Adrenal gland (tissue), 9 donors: ENCODE measurements at regions not wholly inside any gene's neighbourhood (a gene's known extent, or its start where the extent isn't known, plus 50 kb on each side); places are given as distances from the start of the nearest gene placed in this dataset.

Experiments
- DNase-seq, 7 donors: peaks; one replicate each; pipeline ENCODE4 v3.0.0-alpha.2; 2019 to 2020
- H3K27ac ChIP-seq, 5 donors: fragments of 200-600 bp; sonication (generic) in 4 of 5; 1 replicate in 3 of 5; 2 replicates in 2 of 5; pipeline versions ENCODE4 v1.5.1 to v1.8.0; 2016 to 2020; ENCODE audit warnings: mild to moderate bottlenecking in 1 of 5
- H3K27me3 ChIP-seq: fragments of 200-600 bp; 2 replicates; pipeline ENCODE4 v1.8.0; 2021
- H3K36me3 ChIP-seq, 2 donors: fragments of 200-600 bp; replicated peaks in 1 of 2; 1 replicate in 1 of 2; 2 replicates in 1 of 2; pipeline versions ENCODE4 v1.5.1 to v1.8.0; 2018 to 2022
- H3K4me1 ChIP-seq, 2 donors: fragments of 200-600 bp; replicated peaks in 1 of 2; 1 replicate in 1 of 2; 2 replicates in 1 of 2; pipeline versions ENCODE4 v1.5.1 to v1.8.0; 2018 to 2021
- H3K4me3 ChIP-seq, 4 donors: fragments of 200-600 bp; sonication (generic) in 3 of 4; one replicate each; pipeline ENCODE4 v1.5.1; 2016 to 2018
- H3K9me3 ChIP-seq, 3 donors: fragments of 200-600 bp; sonication (generic) in 1 of 3; replicated peaks in 1 of 3; 1 replicate in 2 of 3; 2 replicates in 1 of 3; pipeline versions ENCODE4 v1.5.1 to v1.8.0; 2016 to 2021
- CTCF ChIP-seq, 6 experiments: fragments of 450-650 bp in 4 of 6; fragments of 200-600 bp in 2 of 6; sonication (generic) in 1 of 6; IDR thresholded peaks; 1 replicate in 5 of 6; 2 replicates in 1 of 6; pipeline versions ENCODE4 v1.5.1 to v1.8.0; 2016 to 2021; ENCODE audit warnings: antibody characterized with exemption in 6 of 6, mild to moderate bottlenecking in 2 of 6, moderate library complexity in 1 of 6
- POLR2A ChIP-seq, 2 donors: fragments of 450-650 bp; IDR thresholded peaks; one replicate each; pipeline ENCODE4 v1.6.1; 2017; ENCODE audit warnings: antibody characterized with exemption in 2 of 2, mild to moderate bottlenecking in 2 of 2, moderate library complexity in 1 of 2
- WGBS, 4 donors: extraction: QIAGEN DNeasy Blood & Tissue Kit in 2 of 4; methylation state at CpG; one replicate each; pipeline versions ENCODE4 v1.1.5 to v1.1.7; 2013 to 2017; 5-methylcytosine and 5-hydroxymethylcytosine counted together
- intact Hi-C, 2 donors: fragments of 100-400 bp; cut with DNase I; formaldehyde crosslinking; loops; one replicate each; pipeline versions ENCODE4 v1.14.1 to v1.15.0; 2022 to 2023
- donor health status: healthy with polysubstance abuse.
- donor health status: Bipolar disorder and iron deficiency.
- donor health status: DM: yes; HTN: yes; CAD: no.
- donor health status: DM: no; HTN: no; CAD: no.
- donor health status: DM: no; HTN: no; CAD: no.

DNA sequence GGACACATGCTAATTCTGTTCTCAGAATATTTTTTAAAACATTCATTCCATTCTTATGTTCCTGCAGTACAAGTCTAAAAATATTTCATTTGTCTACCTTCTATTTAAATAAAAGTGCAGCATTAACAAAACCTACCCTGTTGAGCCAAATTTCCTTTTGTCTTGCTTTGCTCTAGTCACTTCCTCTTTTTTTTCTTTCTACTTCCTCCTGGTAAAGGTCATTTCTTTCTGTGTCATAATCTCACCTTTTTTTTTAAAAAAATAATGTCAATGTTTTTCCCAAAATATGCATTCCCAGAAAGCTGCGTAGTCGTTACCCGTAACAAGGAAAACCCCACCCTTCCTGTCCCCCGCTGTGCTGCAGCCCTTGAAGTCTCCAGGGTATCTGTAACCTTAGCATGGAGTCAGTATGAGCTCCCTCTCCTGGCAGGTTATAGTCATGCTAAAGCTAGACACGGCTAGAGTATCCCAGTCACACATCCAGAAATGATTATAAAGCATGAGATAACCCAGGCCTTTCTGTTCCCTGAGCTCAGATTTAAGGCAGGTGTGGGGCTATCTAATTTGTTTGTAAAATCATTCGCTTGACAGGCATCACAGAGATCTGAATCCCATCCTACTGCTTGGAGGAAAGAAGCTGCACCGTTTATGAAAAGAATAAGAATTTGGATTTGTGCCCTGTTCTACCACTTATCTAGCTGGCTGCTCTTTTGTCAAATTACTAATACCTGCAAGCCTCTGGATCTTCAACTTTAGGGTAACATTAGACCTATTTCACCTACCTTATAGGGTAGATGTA is 51.1 kb upstream of the EED start:
- DNase-seq = peak; percentile 64 to 88 (median 79)
- Histone ChIP-seq H3K4me1 (peaks cover 0 to 18% of the 10 kb centered on the region in 2 donors), H3K9me3 (no peaks in the 10 kb centered on the region), H3K4me3 (peak overlapping the region in 1 of 4 donors; percentile 27), H3K27me3 (no peaks in the 10 kb centered on the region), H3K36me3 (no peaks in the 10 kb centered on the region), H3K27ac (peak overlapping the region in 2 of 5 donors; percentile 54 to 77)
- 12 to 19% (median 16%) methylated on average over 7 of the region's 7 CpGs for WGBS, 4 donors
- TF ChIP-seq CTCF (IDR thresholded peaks at IDR 0.05) (peak; percentile 55 to 87 (median 76)), POLR2A (IDR thresholded peaks at IDR 0.05) (no peak)
- intact Hi-C loops = loop anchor here in 1 of 2 donors (10.0 kb wide), 2 partner anchors 149 to 249 kb away; no protein-coding TSS in a partner anchor

DNA sequence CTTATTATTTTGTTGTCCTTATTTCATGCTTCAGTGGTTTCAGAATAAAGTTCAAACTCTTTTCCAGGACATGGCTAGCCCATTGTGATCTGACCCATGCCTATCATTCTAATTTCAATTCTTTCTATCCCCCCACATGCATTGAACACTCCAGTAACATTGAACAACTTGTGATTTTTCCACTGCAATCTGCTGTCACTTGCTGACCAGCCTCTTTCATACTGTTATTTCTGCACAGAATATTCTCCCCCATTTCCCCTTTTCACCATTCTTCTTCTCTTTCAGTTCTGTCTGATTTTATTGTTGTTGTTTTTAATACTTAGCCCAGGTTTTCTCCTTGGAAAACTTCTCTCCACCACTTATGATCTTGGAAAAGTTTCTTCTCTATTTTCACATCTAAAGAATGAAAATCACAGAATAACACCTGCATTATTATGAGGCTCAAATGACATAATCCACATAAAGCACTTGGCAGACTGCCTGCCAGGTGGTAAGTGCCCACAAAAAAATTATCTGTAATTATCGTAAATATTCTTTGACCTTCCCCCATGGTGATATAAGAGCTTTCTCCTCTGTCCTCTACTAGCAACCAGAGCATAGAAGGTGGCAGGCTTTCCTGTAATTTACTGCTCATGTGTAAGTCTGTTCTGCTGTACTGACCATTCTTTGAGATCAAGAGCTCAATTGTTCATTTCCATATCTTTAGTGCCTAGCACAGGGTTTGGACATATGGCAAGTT is 51.9 kb upstream of the EED start:
- Histone ChIP-seq H3K4me1 (peaks cover 0 to 18% of the 10 kb centered on the region in 2 donors), H3K36me3 (no peaks in the 10 kb centered on the region), H3K27me3 (no peaks in the 10 kb centered on the region), H3K4me3 (peak overlapping the region in 1 of 4 donors; percentile 27), H3K9me3 (no peaks in the 10 kb centered on the region), H3K27ac (peak overlapping the region in 2 of 5 donors; percentile 54 to 77)
- intact Hi-C loops = loop anchor here in 1 of 2 donors (10.0 kb wide), 2 partner anchors 148 to 248 kb away; no protein-coding TSS in a partner anchor
- DNase-seq = no peak
- TF ChIP-seq CTCF (IDR thresholded peaks at IDR 0.05) (no peak), POLR2A (IDR thresholded peaks at IDR 0.05) (no peak)
- 50 to 65% (median 56%) methylated on average over 1 of the region's 1 CpG for WGBS, 4 donors

DNA sequence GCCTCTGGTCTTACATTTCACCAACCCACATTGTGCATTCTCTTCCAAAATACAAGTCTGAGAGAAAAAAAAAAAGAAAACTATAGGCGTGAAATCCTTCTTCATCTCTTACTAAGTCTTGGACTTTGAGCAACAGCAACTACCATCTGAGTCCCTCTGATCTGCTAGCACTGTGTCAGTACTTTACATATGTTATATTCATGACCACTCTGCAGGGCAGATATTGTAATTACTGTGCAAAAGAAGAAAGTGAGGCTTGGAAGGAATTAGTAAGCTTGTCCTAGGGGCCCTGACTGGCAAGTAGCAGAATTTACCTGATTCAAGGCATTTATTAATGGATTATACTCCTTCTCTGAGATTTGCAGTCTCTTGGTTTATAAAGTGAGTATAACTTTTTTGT is 52.7 kb upstream of the EED start:
- H3K9me3 ChIP-seq = no peaks in the 10 kb centered on the region
- WGBS, 4 donors = 91 to 95% (median 94%) methylated on average over 1 of the region's 1 CpG
- TF ChIP-seq CTCF (IDR thresholded peaks at IDR 0.05) (no peak), POLR2A (IDR thresholded peaks at IDR 0.05) (no peak)
- intact Hi-C loops = loop anchor here in 1 of 2 donors (10.0 kb wide), 2 partner anchors 147 to 247 kb away; no protein-coding TSS in a partner anchor
- H3K4me1 ChIP-seq = peaks cover 0 to 18% of the 10 kb centered on the region in 2 donors
- H3K27me3 ChIP-seq = no peaks in the 10 kb centered on the region
- no peak for DNase-seq
- no peak overlapping the region for H3K27ac ChIP-seq
- H3K4me3 ChIP-seq = no peak overlapping the region
- no peaks in the 10 kb centered on the region for H3K36me3 ChIP-seq

DNA sequence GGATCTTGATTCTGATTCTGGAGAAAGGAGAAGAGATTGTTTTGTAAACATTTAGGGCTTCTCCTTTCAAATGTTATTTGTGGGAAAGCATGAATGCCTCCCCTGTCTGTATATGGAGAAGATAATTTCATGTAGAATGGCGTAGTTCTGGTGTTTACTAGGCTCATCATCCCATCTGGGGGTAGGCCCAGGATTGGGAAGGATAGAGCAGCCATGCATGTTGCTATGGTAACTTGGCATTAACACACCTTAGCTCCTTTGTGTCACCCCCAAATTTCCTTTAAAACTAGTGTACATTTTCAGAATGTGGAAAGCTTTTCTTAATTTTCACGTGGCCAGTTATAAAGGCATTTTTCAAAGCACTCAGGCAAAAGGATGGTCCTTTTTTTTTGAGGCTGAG is 57.5 kb upstream of the EED start:
- 87 to 98% (median 95%) methylated on average over 2 of the region's 2 CpGs for whole genome bisulfite sequencing, 4 donors
- H3K4me1 ChIP-seq = peaks cover 0 to 2% of the 10 kb centered on the region in 2 donors
- no peak overlapping the region for H3K27ac ChIP-seq
- no peaks in the 10 kb centered on the region for H3K9me3 ChIP-seq
- intact Hi-C loops = no loop called here
- no peaks in the 10 kb centered on the region for H3K36me3 ChIP-seq
- no peaks in the 10 kb centered on the region for H3K27me3 ChIP-seq
- TF ChIP-seq POLR2A (IDR thresholded peaks at IDR 0.05) (no peak), CTCF (IDR thresholded peaks at IDR 0.05) (no peak)
- DNase-seq = no peak
- no peak overlapping the region for H3K4me3 ChIP-seq
